ENCODE measurements at regions not wholly inside any gene's neighbourhood (a gene's known extent, or its start where the extent isn't known, plus 50 kb on each side); places are given as distances from the start of the nearest gene placed in this dataset.

GRCh38 chr2:145841973-145842372 lies 1322.1 kb upstream of the ZEB2 start:
- TF ChIP-seq ZNF157 (tag by site-specific recombination; IDR thresholded peaks at IDR 0.05) (no peak), ZNF645 (tag by site-specific recombination; IDR thresholded peaks at IDR 0.05) (no peak), ZNF335 (tag by site-specific recombination; conservative IDR thresholded peaks at IDR 0.05) (no peak), ZNF785 (tag by site-specific recombination; IDR thresholded peaks at IDR 0.05) (no peak)

Data from HEK293 (cell line).